ENCODE measurements at regions not wholly inside any gene's neighbourhood (a gene's known extent, or its start where the extent isn't known, plus 50 kb on each side); places are given as distances from the start of the nearest gene placed in this dataset.

DNA sequence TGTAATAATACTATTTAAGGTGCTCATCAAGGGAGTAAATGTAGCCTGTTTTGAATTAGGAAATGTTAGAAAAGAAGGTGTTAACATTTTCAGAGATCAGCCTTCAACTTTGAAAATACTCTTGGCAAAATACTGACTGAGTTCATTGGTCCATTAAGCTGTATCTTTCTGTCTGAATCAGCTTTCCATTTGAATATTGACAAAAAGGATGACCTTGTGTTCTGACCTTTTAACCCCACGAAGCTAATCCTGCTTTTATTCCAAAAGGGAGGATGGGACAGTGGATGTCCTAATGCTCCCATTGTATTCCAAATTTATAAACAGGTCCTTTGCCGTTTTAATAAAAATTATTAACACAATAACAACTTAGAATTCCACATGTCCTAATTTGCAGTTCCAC lies 259.7 kb upstream of the NRIP1 start:
- Histone ChIP-seq H3K27me3 (no peaks in the 10 kb centered on the region), H3K4me3 (no peak overlapping the region), H3K27ac (replicated peaks in 1 of 4) (no peak overlapping the region), H3K4me1 (no peaks in the 10 kb centered on the region), H3K36me3 (no peaks in the 10 kb centered on the region), H3K9me3 (no peaks in the 10 kb centered on the region)
- TF ChIP-seq, protein P1, sequence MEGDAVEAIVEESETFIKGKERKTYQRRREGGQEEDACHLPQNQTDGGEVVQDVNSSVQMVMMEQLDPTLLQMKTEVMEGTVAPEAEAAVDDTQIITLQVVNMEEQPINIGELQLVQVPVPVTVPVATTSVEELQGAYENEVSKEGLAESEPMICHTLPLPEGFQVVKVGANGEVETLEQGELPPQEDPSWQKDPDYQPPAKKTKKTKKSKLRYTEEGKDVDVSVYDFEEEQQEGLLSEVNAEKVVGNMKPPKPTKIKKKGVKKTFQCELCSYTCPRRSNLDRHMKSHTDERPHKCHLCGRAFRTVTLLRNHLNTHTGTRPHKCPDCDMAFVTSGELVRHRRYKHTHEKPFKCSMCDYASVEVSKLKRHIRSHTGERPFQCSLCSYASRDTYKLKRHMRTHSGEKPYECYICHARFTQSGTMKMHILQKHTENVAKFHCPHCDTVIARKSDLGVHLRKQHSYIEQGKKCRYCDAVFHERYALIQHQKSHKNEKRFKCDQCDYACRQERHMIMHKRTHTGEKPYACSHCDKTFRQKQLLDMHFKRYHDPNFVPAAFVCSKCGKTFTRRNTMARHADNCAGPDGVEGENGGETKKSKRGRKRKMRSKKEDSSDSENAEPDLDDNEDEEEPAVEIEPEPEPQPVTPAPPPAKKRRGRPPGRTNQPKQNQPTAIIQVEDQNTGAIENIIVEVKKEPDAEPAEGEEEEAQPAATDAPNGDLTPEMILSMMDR (IDR thresholded peaks at IDR 0.05), result no peak
- TF ChIP-seq EP300 (IDR thresholded peaks at IDR 0.05) (no peak), POLR2A (IDR thresholded peaks at IDR 0.05; ENCODE audit: low read depth) (no peak)
- no peak for DNase-seq (ENCODE audit: extremely low spot score)
- WGBS, result 64% methylated on average over 2 of the region's 2 CpGs
- intact Hi-C loops (cut with DNase I), result no loop called here

DNA sequence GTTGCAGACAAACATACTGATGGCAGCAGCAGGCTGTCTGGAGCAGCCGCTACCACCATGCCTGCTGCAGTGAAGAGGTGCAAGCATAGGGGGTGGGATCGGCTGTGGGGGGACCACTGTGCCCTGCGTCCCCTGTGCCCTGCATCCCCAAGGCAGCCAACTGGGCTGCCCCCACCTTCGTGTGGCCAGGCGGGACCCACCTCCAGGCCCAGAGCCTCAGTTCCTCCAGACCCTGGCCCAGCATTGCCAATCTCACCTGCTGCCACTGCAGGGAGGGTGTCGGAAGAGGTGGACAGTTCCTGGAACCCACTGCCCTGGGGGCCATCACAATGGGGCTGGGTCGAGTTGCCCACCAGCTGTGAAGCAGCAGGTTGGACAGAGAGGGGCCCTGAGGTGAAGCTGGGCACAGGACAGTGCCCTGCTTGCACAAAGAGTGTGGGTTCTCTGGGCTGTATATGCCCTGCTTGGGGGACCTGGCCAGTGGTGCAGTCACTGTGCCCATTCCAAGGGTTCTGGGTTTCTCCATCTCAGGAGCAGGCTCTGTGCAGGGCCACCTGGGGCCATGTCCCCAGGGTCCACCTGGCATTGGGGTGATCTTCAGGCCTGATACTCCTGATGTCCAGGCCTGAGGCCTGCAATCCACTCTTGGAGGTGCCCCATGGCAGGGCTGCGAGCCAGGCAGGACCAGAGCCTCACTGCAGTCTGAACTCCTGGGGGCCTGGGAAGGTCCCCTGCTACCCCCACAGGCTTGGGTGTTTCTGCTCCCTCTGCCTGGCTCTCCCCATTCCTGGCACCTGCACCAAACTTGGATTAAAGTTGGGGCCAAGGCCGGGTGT lies 261.4 kb upstream of the NRIP1 start:
- intact Hi-C loops (cut with DNase I), result no loop called here
- no peak overlapping the region for H3K27ac ChIP-seq (replicated peaks in 1 of 4)
- H3K36me3 ChIP-seq, result no peaks in the 10 kb centered on the region
- no peak for DNase-seq (ENCODE audit: extremely low spot score)
- WGBS, result 100% methylated on average over 6 of the region's 9 CpGs
- H3K4me3 ChIP-seq, result no peak overlapping the region
- H3K9me3 ChIP-seq, result no peaks in the 10 kb centered on the region
- no peaks in the 10 kb centered on the region for H3K4me1 ChIP-seq
- no peaks in the 10 kb centered on the region for H3K27me3 ChIP-seq
- TF ChIP-seq POLR2A (IDR thresholded peaks at IDR 0.05; ENCODE audit: low read depth) (no peak), EP300 (IDR thresholded peaks at IDR 0.05) (no peak), POLR2AphosphoS5 (IDR thresholded peaks at IDR 0.05) (no peak)

DNA sequence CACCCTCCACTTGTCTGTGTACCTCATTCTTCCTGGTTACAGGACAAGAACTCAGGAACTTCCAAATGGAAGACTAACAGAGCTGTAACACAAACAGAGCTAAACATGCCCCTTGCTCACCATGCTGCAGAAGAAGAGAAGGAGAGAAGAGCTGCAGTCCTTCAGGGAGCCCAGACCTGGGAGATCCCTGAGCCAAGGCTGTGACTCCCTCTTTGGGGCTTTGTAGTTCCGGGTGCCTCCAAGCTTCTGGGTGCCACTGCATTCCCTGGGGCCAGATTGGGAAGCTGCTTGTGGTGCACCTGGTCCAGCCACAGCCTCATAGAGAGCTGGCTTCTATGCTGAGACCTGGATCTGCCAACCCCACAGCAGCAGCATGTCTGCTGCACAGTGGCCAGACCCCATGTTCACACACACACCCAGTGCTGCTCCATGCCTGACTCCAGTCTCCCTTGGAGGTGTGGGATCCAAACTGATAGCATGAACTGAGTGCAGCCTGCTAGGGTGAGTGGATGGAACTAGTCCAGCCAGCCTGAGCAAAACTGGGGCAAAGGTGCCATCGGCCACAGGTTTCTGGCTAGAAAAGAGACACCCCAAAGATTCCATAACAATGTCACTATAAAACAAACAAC lies 263.0 kb upstream of the NRIP1 start:
- Histone ChIP-seq H3K27me3 (no peaks in the 10 kb centered on the region), H3K4me3 (no peak overlapping the region), H3K27ac (replicated peaks in 1 of 4) (no peak overlapping the region), H3K4me1 (no peaks in the 10 kb centered on the region), H3K9me3 (no peaks in the 10 kb centered on the region), H3K36me3 (no peaks in the 10 kb centered on the region)
- intact Hi-C loops (cut with DNase I), result no loop called here
- TF ChIP-seq POLR2AphosphoS5 (IDR thresholded peaks at IDR 0.05) (no peak), EP300 (IDR thresholded peaks at IDR 0.05) (no peak), POLR2A (IDR thresholded peaks at IDR 0.05; ENCODE audit: low read depth) (no peak)
- TF ChIP-seq, protein P1 (IDR thresholded peaks at IDR 0.05), result no peak
- 66% methylated on average over 2 of the region's 2 CpGs for WGBS
- no peak for DNase-seq (ENCODE audit: extremely low spot score)

DNA sequence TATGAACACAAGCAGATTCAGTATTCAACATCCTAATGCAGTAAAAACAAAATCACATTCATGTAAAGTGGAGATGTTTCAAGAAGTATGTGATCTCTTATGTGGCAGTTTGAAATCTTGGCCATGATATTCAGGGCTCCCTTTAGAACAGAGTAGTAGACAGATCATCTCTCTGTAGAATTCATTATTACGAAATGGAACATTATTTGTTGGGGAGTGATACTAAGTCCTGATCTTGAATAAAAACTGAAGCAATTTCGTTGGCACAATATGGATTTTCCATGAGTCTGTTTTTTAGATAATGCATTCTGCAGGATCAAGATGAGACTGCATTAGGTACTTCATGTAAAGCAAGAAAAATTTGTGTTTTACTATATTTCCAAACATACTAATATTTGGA lies 264.4 kb upstream of the NRIP1 start:
- Histone ChIP-seq H3K4me3 (no peak overlapping the region), H3K9me3 (no peaks in the 10 kb centered on the region), H3K36me3 (no peaks in the 10 kb centered on the region), H3K27me3 (no peaks in the 10 kb centered on the region), H3K27ac (replicated peaks in 1 of 4) (no peak overlapping the region), H3K4me1 (no peaks in the 10 kb centered on the region)
- TF ChIP-seq POLR2AphosphoS5 (IDR thresholded peaks at IDR 0.05) (no peak), EP300 (IDR thresholded peaks at IDR 0.05) (no peak), POLR2A (IDR thresholded peaks at IDR 0.05; ENCODE audit: low read depth) (no peak)
- TF ChIP-seq, protein P1 (IDR thresholded peaks at IDR 0.05), result no peak
- intact Hi-C loops (cut with DNase I), result no loop called here
- no peak for DNase-seq (ENCODE audit: extremely low spot score)
- 86% methylated on average over 2 of the region's 2 CpGs for WGBS

GRCh38 chr21:15330872-15331271 lies 266.1 kb upstream of the NRIP1 start:
- Histone ChIP-seq H3K27me3 (no peaks in the 10 kb centered on the region), H3K4me3 (no peak overlapping the region), H3K9me3 (no peaks in the 10 kb centered on the region), H3K4me1 (no peaks in the 10 kb centered on the region), H3K36me3 (no peaks in the 10 kb centered on the region), H3K27ac (replicated peaks in 1 of 4) (no peak overlapping the region)
- intact Hi-C loops (cut with DNase I), result no loop called here
- TF ChIP-seq POLR2A (IDR thresholded peaks at IDR 0.05; ENCODE audit: low read depth), result no peak
- TF ChIP-seq POLR2AphosphoS5 (IDR thresholded peaks at IDR 0.05), result no peak
- TF ChIP-seq, protein P1 (IDR thresholded peaks at IDR 0.05), result no peak
- TF ChIP-seq EP300 (IDR thresholded peaks at IDR 0.05), result no peak
- no peak for DNase-seq (ENCODE audit: extremely low spot score)

Measured in esophagus muscularis mucosa (tissue), 4 donors.